Endothelial cell of umbilical vein (primary cell): ENCODE measurements at regions not wholly inside any gene's neighbourhood (a gene's known extent, or its start where the extent isn't known, plus 50 kb on each side); places are given as distances from the start of the nearest gene placed in this dataset.

ENCODE experiments used
- BruUV-seq: library from RNA; stranded (reverse); fragments of 400-500 nt; replicated peaks from 2 replicates; lab custom pipeline; 2021; lab: Mats Ljungman, UMichigan
- CTCF ChIA-PET: fragments of 300-600, 350-600 bp; sonication (Branson Sonifier 250); formaldehyde crosslinking; loops from one replicate; lab custom pipeline; 2021; ENCODE audit warnings: antibody characterized with exemption, inconsistent platforms; lab: Charles Lee
- POLR2A ChIA-PET: fragments of 300-600, 350-600 bp; sonication (Branson Sonifier 250); formaldehyde crosslinking; loops from one replicate; lab custom pipeline; 2021; ENCODE audit warnings: antibody characterized with exemption, inconsistent platforms; lab: Charles Lee
- DNase-seq: peaks from one replicate; pipeline ENCODE4 v3.0.0-alpha.2; 2011; ENCODE audit warnings: low read depth, low spot score
- FAIRE-seq: peaks from 2 replicates; lab custom pipeline; 2011; peaks lifted over from hg19 to GRCh38; lab: Jason Lieb, UNC
- H2AFZ ChIP-seq: 2 replicates; pipeline ENCODE4 v1.6.0; 2012; ENCODE audit warnings: low read depth, low read length, control low read depth, inconsistent platforms
- H3K27ac ChIP-seq: 2 replicates; pipeline ENCODE4 v1.5.1; 2011; ENCODE audit warnings: low read depth, mild to moderate bottlenecking, control low read depth, low read length, moderate library complexity; ENCODE audit not compliant: insufficient read depth
- H3K27me3 ChIP-seq, 2 experiments: 2 replicates each; pipeline versions ENCODE4 v1.6.0 to v1.6.1; 2011; ENCODE audit warnings: low read length in 2 of 2, mixed read lengths in 1 of 2; ENCODE audit not compliant: control insufficient read depth in 2 of 2, insufficient read depth in 2 of 2
- H3K36me3 ChIP-seq, 2 experiments: 2 replicates in 1 of 2; 3 replicates in 1 of 2; pipeline ENCODE4 v1.5.1; 2011; ENCODE audit warnings: low read length in 2 of 2, mild to moderate bottlenecking in 1 of 2, moderate library complexity in 1 of 2; ENCODE audit not compliant: control insufficient read depth in 2 of 2, insufficient read depth in 2 of 2; ENCODE audit errors: extremely low read depth in 1 of 2
- H3K4me1 ChIP-seq: 3 replicates; pipeline ENCODE4 v1.5.1; 2011; ENCODE audit warnings: mild to moderate bottlenecking, low read length; ENCODE audit not compliant: control insufficient read depth, insufficient read depth; ENCODE audit errors: extremely low read depth
- H3K4me2 ChIP-seq: 2 replicates; pipeline ENCODE4 v1.6.1; 2011; ENCODE audit warnings: low read length, control low read depth, mixed read lengths; ENCODE audit not compliant: insufficient read depth
- H3K4me3 ChIP-seq, 3 experiments: fragments of 200-600 bp in 1 of 3; sonication (generic), shearing (Covaris generic) in 1 of 3; replicated peaks in 1 of 3; 2 replicates each; pipeline ENCODE4 v1.5.1; 2011 to 2016; ENCODE audit warnings: control low read depth in 3 of 3, low read length in 3 of 3, mild to moderate bottlenecking in 2 of 3, inconsistent platforms in 1 of 3, low read depth in 1 of 3, moderate library complexity in 1 of 3; ENCODE audit not compliant: insufficient read depth in 1 of 3
- H3K79me2 ChIP-seq: 2 replicates; pipeline ENCODE4 v1.6.0; 2012; ENCODE audit warnings: low read length, inconsistent platforms; ENCODE audit not compliant: control insufficient read depth, insufficient read depth
- H3K9ac ChIP-seq: replicated peaks from 2 replicates; pipeline ENCODE3; 2011; ENCODE audit warnings: low read length, control low read depth; ENCODE audit not compliant: insufficient read depth; ENCODE audit errors: extremely low read depth
- H3K9me1 ChIP-seq: replicated peaks from 3 replicates; pipeline ENCODE4 v1.6.0; 2011; ENCODE audit warnings: mild to moderate bottlenecking, low read length; ENCODE audit not compliant: control insufficient read depth, insufficient read depth; ENCODE audit errors: extremely low read depth
- H3K9me3 ChIP-seq: replicated peaks from 2 replicates; pipeline ENCODE4 v1.5.1; 2012; ENCODE audit warnings: low read length, inconsistent platforms; ENCODE audit not compliant: control insufficient read depth, insufficient read depth
- H4K20me1 ChIP-seq: replicated peaks from 2 replicates; pipeline ENCODE3; 2011; ENCODE audit warnings: mild to moderate bottlenecking, low read length; ENCODE audit not compliant: control insufficient read depth, insufficient read depth; ENCODE audit errors: extremely low read depth
- FOS ChIP-seq: IDR thresholded peaks from 2 replicates; pipeline ENCODE4 v1.6.1; 2011; ENCODE audit warnings: mild to moderate bottlenecking, low read length, moderate library complexity, borderline replicate concordance; ENCODE audit not compliant: insufficient read depth
- GATA2 ChIP-seq: IDR thresholded peaks from 2 replicates; pipeline ENCODE4 v1.7.0; 2011; ENCODE audit warnings: low read depth, mild to moderate bottlenecking, moderate library complexity, mixed read lengths, low read length; ENCODE audit not compliant: insufficient read length, insufficient read depth
- JUN ChIP-seq: IDR thresholded peaks from 2 replicates; pipeline ENCODE4 v1.6.1; 2011; ENCODE audit warnings: borderline replicate concordance, low read depth; ENCODE audit not compliant: insufficient read length, insufficient read depth
- POLR2A ChIP-seq: IDR thresholded peaks from 2 replicates; pipeline ENCODE4 v1.6.1; 2012; ENCODE audit warnings: low read depth, mild to moderate bottlenecking, control low read depth, low read length
- POLR2AphosphoS5 ChIP-seq: IDR thresholded peaks from 2 replicates; pipeline ENCODE4 v1.6.1; 2012; ENCODE audit warnings: low read depth, mild to moderate bottlenecking, control low read depth, low read length, moderate library complexity; ENCODE audit not compliant: insufficient read depth
- dilution Hi-C: fragments of 300-500 bp; cut with MboI; formaldehyde crosslinking; loops from one replicate; pipeline ENCODE4 v1.15.0; 2019; ENCODE audit warnings: low sequenced_read_pairs; ENCODE audit not compliant: extremely low pct_ligation_motif_present
- intact Hi-C: fragments of 100-400 bp; cut with micrococcal nuclease; formaldehyde crosslinking; loops from one replicate; pipeline ENCODE4 v1.10.0; 2022
- TF ChIP-seq, protein P1 (sequence below): IDR thresholded peaks from 2 replicates; pipeline ENCODE4 v1.6.1; 2011; ENCODE audit not compliant: insufficient read depth, insufficient read length

- H3K9me3 ChIP-seq: no peaks in the 10 kb centered on the region
- no peak overlapping the region for H3K9ac ChIP-seq
- POLR2A ChIA-PET: interaction anchor here (0.6 kb wide), 1 partner anchor 47 kb away, joined by 3 read pairs; no protein-coding TSS in a partner anchor
- no peak overlapping the region for H2AFZ ChIP-seq
- H3K4me3 ChIP-seq: no peak overlapping the region
- no peaks in the 10 kb centered on the region for H3K79me2 ChIP-seq
- no peaks in the 10 kb centered on the region for H3K27me3 ChIP-seq
- no peaks in the 10 kb centered on the region for H3K9me1 ChIP-seq
- H3K4me2 ChIP-seq: no peak overlapping the region
- no peaks in the 10 kb centered on the region for H3K4me1 ChIP-seq
- no peak overlapping the region for H3K27ac ChIP-seq
- FAIRE-seq (no peak), DNase-seq (no peak)
- no peaks in the 10 kb centered on the region for H4K20me1 ChIP-seq
- no TSS peak for BruUV-seq
- no peaks in the 10 kb centered on the region for H3K36me3 ChIP-seq
- CTCF ChIA-PET: no interaction called here
- dilution Hi-C loops: no loop called here
- intact Hi-C loops: no loop called here
- TF ChIP-seq FOS (no peak), GATA2 (no peak), JUN (no peak)
These were observed 227.6 kb upstream of the WSB1 start for GRCh38 chr17:27066315-27066714.

GRCh38 chr17:27069842-27070508, 223.9 kb upstream of the WSB1 start:
- Histone ChIP-seq H3K9me1 (no peaks in the 10 kb centered on the region), H2AFZ (no peak overlapping the region), H3K27me3 (no peaks in the 10 kb centered on the region), H3K9me3 (no peaks in the 10 kb centered on the region), H3K36me3 (no peaks in the 10 kb centered on the region), H4K20me1 (no peaks in the 10 kb centered on the region), H3K27ac (no peak overlapping the region), H3K79me2 (no peaks in the 10 kb centered on the region), H3K4me1 (no peaks in the 10 kb centered on the region), H3K9ac (no peak overlapping the region), H3K4me3 (no peak overlapping the region), H3K4me2 (no peak overlapping the region)
- POLR2A ChIA-PET: no interaction called here
- CTCF ChIA-PET: no interaction called here
- TF ChIP-seq POLR2A (no peak), FOS (no peak), JUN (no peak), POLR2AphosphoS5 (no peak), GATA2 (no peak)
- TF ChIP-seq, protein P1, sequence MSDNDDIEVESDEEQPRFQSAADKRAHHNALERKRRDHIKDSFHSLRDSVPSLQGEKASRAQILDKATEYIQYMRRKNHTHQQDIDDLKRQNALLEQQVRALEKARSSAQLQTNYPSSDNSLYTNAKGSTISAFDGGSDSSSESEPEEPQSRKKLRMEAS: no peak
- intact Hi-C loops: no loop called here
- DNase-seq: no peak
- dilution Hi-C loops: no loop called here
- FAIRE-seq: no peak
- BruUV-seq: no TSS peak
